ENCODE measurements at regions not wholly inside any gene's neighbourhood (a gene's known extent, or its start where the extent isn't known, plus 50 kb on each side); places are given as distances from the start of the nearest gene placed in this dataset.

GRCh38 chr18:44592639-44593038 is 88.0 kb upstream of the SETBP1 start:
- DNase-seq (ENCODE audit: low spot score), result no peak

- peak; percentile 49 for DNase-seq (ENCODE audit: low spot score)
These were observed 85.8 kb upstream of the SETBP1 start for GRCh38 chr18:44594799-44595467.

- DNase-seq (ENCODE audit: low spot score), result no peak
These were observed 82.9 kb upstream of the SETBP1 start for GRCh38 chr18:44597797-44598196.

- DNase-seq (ENCODE audit: low spot score), result no peak
These were observed 82.2 kb upstream of the SETBP1 start for GRCh38 chr18:44598514-44598913.

GRCh38 chr18:44599412-44599811 is 81.3 kb upstream of the SETBP1 start:
- DNase-seq (ENCODE audit: low spot score), result peak; percentile 44

GRCh38 chr18:44601447-44601846 is 79.2 kb upstream of the SETBP1 start:
- DNase-seq (ENCODE audit: low spot score), result peak; percentile 20

GRCh38 chr18:44602380-44602779 is 78.3 kb upstream of the SETBP1 start:
- DNase-seq (ENCODE audit: low spot score), result peak; percentile 18

- DNase-seq (ENCODE audit: low spot score), result no peak
These were observed 77.8 kb upstream of the SETBP1 start for GRCh38 chr18:44602845-44603244.

- DNase-seq (ENCODE audit: low spot score), result no peak
These were observed 71.3 kb upstream of the SETBP1 start for GRCh38 chr18:44609181-44609941.

- DNase-seq (ENCODE audit: low spot score), result no peak
These were observed 59.9 kb upstream of the SETBP1 start for GRCh38 chr18:44620812-44621211.

GRCh38 chr18:44624052-44624451 is 56.6 kb upstream of the SETBP1 start:
- no peak for DNase-seq (ENCODE audit: low spot score)

GRCh38 chr18:44625386-44625785 is 55.3 kb upstream of the SETBP1 start:
- no peak for DNase-seq (ENCODE audit: low spot score)

GRCh38 chr18:44626236-44626635 is 54.5 kb upstream of the SETBP1 start:
- no peak for DNase-seq (ENCODE audit: low spot score)

GRCh38 chr18:44626807-44627206 is 53.9 kb upstream of the SETBP1 start:
- DNase-seq (ENCODE audit: low spot score), result no peak

GRCh38 chr18:44627280-44627679 is 53.4 kb upstream of the SETBP1 start:
- DNase-seq (ENCODE audit: low spot score), result peak; percentile 65

GRCh38 chr18:44629406-44629805 is 51.3 kb upstream of the SETBP1 start:
- DNase-seq (ENCODE audit: low spot score), result no peak

- no peak for DNase-seq (ENCODE audit: low spot score)
These were observed 50.6 kb upstream of the SETBP1 start for GRCh38 chr18:44630118-44630517.

Data from GM03348 (cell line).